Tibial nerve (tissue), 3 donors: ENCODE measurements at regions not wholly inside any gene's neighbourhood (a gene's known extent, or its start where the extent isn't known, plus 50 kb on each side); places are given as distances from the start of the nearest gene placed in this dataset.

Experiments used
- POLR2A ChIP-seq, 2 donors: fragments of 450-650 bp; IDR thresholded peaks; one replicate each; pipeline ENCODE4 v1.6.1; 2017; ENCODE audit warnings: antibody characterized with exemption in 2 of 2, mild to moderate bottlenecking in 2 of 2, moderate library complexity in 2 of 2
- TF ChIP-seq, protein P1 (sequence below), 5 experiments: fragments of 200-600 bp in 3 of 5; fragments of 450-650 bp in 2 of 5; sonication (generic) in 3 of 5; IDR thresholded peaks; one replicate each; pipeline ENCODE4 v1.5.1; 2016 to 2019; ENCODE audit warnings: antibody characterized with exemption in 5 of 5, mild to moderate bottlenecking in 3 of 5, moderate library complexity in 2 of 5

GRCh38 chrX:46179748-46180147 is 365.5 kb downstream of the ZNF674 start:
- TF ChIP-seq, protein P1, sequence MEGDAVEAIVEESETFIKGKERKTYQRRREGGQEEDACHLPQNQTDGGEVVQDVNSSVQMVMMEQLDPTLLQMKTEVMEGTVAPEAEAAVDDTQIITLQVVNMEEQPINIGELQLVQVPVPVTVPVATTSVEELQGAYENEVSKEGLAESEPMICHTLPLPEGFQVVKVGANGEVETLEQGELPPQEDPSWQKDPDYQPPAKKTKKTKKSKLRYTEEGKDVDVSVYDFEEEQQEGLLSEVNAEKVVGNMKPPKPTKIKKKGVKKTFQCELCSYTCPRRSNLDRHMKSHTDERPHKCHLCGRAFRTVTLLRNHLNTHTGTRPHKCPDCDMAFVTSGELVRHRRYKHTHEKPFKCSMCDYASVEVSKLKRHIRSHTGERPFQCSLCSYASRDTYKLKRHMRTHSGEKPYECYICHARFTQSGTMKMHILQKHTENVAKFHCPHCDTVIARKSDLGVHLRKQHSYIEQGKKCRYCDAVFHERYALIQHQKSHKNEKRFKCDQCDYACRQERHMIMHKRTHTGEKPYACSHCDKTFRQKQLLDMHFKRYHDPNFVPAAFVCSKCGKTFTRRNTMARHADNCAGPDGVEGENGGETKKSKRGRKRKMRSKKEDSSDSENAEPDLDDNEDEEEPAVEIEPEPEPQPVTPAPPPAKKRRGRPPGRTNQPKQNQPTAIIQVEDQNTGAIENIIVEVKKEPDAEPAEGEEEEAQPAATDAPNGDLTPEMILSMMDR (IDR thresholded peaks at IDR 0.05): no peak
- TF ChIP-seq POLR2A (IDR thresholded peaks at IDR 0.05): no peak
